ENCODE measurements at regions not wholly inside any gene's neighbourhood (a gene's known extent, or its start where the extent isn't known, plus 50 kb on each side); places are given as distances from the start of the nearest gene placed in this dataset.
"Not testable (repeated sequence)": the region's sequence is repeated elsewhere in the genome, so short reads cannot be mapped to it uniquely, and the experiment has no call there.

- no peak for DNase-seq
Measured at GRCh38 chr16:17983114-17983513, 353.4 kb downstream of the NPIPA8 start.

GRCh38 chr16:17977260-17977659 lies 359.3 kb downstream of the NPIPA8 start:
- DNase-seq = no peak

- no peak for DNase-seq
Measured at GRCh38 chr16:17972460-17972943, 364.0 kb downstream of the NPIPA8 start.

GRCh38 chr16:17970816-17971331 lies 365.7 kb downstream of the NPIPA8 start:
- DNase-seq = no peak

- DNase-seq = no peak
Measured at GRCh38 chr16:17970157-17970765, 366.3 kb downstream of the NPIPA8 start.

GRCh38 chr16:17965133-17965900 lies 371.2 kb downstream of the NPIPA8 start:
- DNase-seq = no peak

- DNase-seq = no peak
Measured at GRCh38 chr16:17964196-17964595, 372.3 kb downstream of the NPIPA8 start.

GRCh38 chr16:17963185-17963836 lies 373.2 kb downstream of the NPIPA8 start:
- no peak for DNase-seq

- DNase-seq = no peak
Measured at GRCh38 chr16:17962726-17963125, 373.8 kb downstream of the NPIPA8 start.

GRCh38 chr16:17961822-17962221 lies 374.7 kb downstream of the NPIPA8 start:
- not testable (repeated sequence) for DNase-seq

- DNase-seq = no peak
Measured at GRCh38 chr16:17951378-17951777, 385.2 kb downstream of the NPIPA8 start.

GRCh38 chr16:17949982-17950250 lies 386.6 kb downstream of the NPIPA8 start:
- no peak for DNase-seq

GRCh38 chr16:17949141-17949981 lies 387.2 kb downstream of the NPIPA8 start:
- no peak for DNase-seq

- no peak for DNase-seq
Measured at GRCh38 chr16:17947637-17948036, 388.9 kb downstream of the NPIPA8 start.

- no peak for DNase-seq
Measured at GRCh38 chr16:17947165-17947564, 389.4 kb downstream of the NPIPA8 start.

GRCh38 chr16:17945080-17945601 lies 391.4 kb downstream of the NPIPA8 start:
- no peak for DNase-seq

- DNase-seq = no peak
Measured at GRCh38 chr16:17944345-17944744, 392.2 kb downstream of the NPIPA8 start.

GRCh38 chr16:17942067-17942466 lies 394.5 kb downstream of the NPIPA8 start:
- no peak for DNase-seq

- DNase-seq = no peak
Measured at GRCh38 chr16:17940584-17941364, 395.8 kb downstream of the NPIPA8 start.

GRCh38 chr16:17939723-17940122 lies 396.8 kb downstream of the NPIPA8 start:
- no peak for DNase-seq

- no peak for DNase-seq
Measured at GRCh38 chr16:17939122-17939536, 397.4 kb downstream of the NPIPA8 start.

- DNase-seq = no peak
Measured at GRCh38 chr16:17938546-17938945, 398.0 kb downstream of the NPIPA8 start.
